Body of pancreas (tissue), 4 donors: ENCODE measurements at regions not wholly inside any gene's neighbourhood (a gene's known extent, or its start where the extent isn't known, plus 50 kb on each side); places are given as distances from the start of the nearest gene placed in this dataset.

Source experiments
- POLR2A ChIP-seq, 3 donors: fragments of 450-650 bp; IDR thresholded peaks; one replicate each; pipeline ENCODE4 v1.6.1; 2016; ENCODE audit warnings: antibody characterized with exemption in 3 of 3, mild to moderate bottlenecking in 2 of 3
- TF ChIP-seq, protein P1 (sequence below), 7 experiments: fragments of 450-650 bp in 4 of 7; fragments of 200-600 bp in 3 of 7; sonication (generic) in 3 of 7; IDR thresholded peaks; one replicate each; pipeline ENCODE4 v1.5.1; 2016 to 2019; ENCODE audit warnings: antibody characterized with exemption in 7 of 7

- TF ChIP-seq POLR2A (IDR thresholded peaks at IDR 0.05), result no peak
- TF ChIP-seq, protein P1, sequence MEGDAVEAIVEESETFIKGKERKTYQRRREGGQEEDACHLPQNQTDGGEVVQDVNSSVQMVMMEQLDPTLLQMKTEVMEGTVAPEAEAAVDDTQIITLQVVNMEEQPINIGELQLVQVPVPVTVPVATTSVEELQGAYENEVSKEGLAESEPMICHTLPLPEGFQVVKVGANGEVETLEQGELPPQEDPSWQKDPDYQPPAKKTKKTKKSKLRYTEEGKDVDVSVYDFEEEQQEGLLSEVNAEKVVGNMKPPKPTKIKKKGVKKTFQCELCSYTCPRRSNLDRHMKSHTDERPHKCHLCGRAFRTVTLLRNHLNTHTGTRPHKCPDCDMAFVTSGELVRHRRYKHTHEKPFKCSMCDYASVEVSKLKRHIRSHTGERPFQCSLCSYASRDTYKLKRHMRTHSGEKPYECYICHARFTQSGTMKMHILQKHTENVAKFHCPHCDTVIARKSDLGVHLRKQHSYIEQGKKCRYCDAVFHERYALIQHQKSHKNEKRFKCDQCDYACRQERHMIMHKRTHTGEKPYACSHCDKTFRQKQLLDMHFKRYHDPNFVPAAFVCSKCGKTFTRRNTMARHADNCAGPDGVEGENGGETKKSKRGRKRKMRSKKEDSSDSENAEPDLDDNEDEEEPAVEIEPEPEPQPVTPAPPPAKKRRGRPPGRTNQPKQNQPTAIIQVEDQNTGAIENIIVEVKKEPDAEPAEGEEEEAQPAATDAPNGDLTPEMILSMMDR (IDR thresholded peaks at IDR 0.05), result no peak
These were observed 693.6 kb upstream of the SLC35B3 start for GRCh38 chr6:9128970-9129369.
